GM12878 (cell line): ENCODE measurements at regions not wholly inside any gene's neighbourhood (a gene's known extent, or its start where the extent isn't known, plus 50 kb on each side); places are given as distances from the start of the nearest gene placed in this dataset.

Experiments used
- CREM ChIP-seq: IDR thresholded peaks from 2 replicates; pipeline ENCODE4 v1.6.1; 2014; ENCODE audit warnings: antibody characterized with exemption, low read depth
- ESRRA ChIP-seq: IDR thresholded peaks from 2 replicates; pipeline ENCODE4 v1.6.1; 2012; ENCODE audit warnings: mild to moderate bottlenecking, low read length, improper control_type of control experiment
- ETV6 ChIP-seq, 2 experiments: fragments of 450-650 bp in 1 of 2; IDR thresholded peaks in 1 of 2; conservative IDR thresholded peaks in 1 of 2; 2 replicates each; pipeline ENCODE4 v1.6.1; 2014; ENCODE audit warnings: antibody characterized with exemption in 1 of 2, borderline replicate concordance in 1 of 2, low read depth in 1 of 2, mild to moderate bottlenecking in 1 of 2, moderate library complexity in 1 of 2
- FOS ChIP-seq: IDR thresholded peaks from 3 replicates; pipeline ENCODE4 v1.6.1; 2011; ENCODE audit warnings: borderline replicate concordance; ENCODE audit not compliant: insufficient read length; ENCODE audit errors: extremely low read depth
- KAT2A ChIP-seq: conservative IDR thresholded peaks from 2 replicates; pipeline ENCODE4 v1.6.1; 2011; ENCODE audit warnings: low read depth, low read length; ENCODE audit not compliant: control insufficient read depth
- MEF2B ChIP-seq: fragments of 450-650 bp; IDR thresholded peaks from 2 replicates; pipeline ENCODE4 v1.6.1; 2018; ENCODE audit warnings: mild to moderate bottlenecking, moderate library complexity; ENCODE audit not compliant: partially characterized antibody, poor library complexity, severe bottlenecking
- MTA2 ChIP-seq: fragments of 450-650 bp; IDR thresholded peaks from 2 replicates; pipeline ENCODE4 v1.6.1; 2016; ENCODE audit warnings: low read depth, mild to moderate bottlenecking, moderate library complexity
- MYC ChIP-seq: IDR thresholded peaks from 2 replicates; pipeline ENCODE4 v1.6.1; 2011; ENCODE audit warnings: mild to moderate bottlenecking, low read length, moderate library complexity, inconsistent platforms; ENCODE audit not compliant: insufficient read depth, insufficient replicate concordance, insufficient read length, severe bottlenecking
- NFYA ChIP-seq: IDR thresholded peaks from 2 replicates; pipeline ENCODE4 v1.6.1; 2011; ENCODE audit warnings: low read depth, mild to moderate bottlenecking, low read length, improper control_type of control experiment, borderline replicate concordance
- PAX5 ChIP-seq: IDR thresholded peaks from 2 replicates; pipeline ENCODE4 v1.6.1; 2011; ENCODE audit warnings: low read depth, low read length, borderline replicate concordance
- SIN3A ChIP-seq: IDR thresholded peaks from 2 replicates; pipeline ENCODE4 v1.6.1; 2012; ENCODE audit warnings: low read depth, low read length, improper control_type of control experiment
- SPI1 ChIP-seq: IDR thresholded peaks from 2 replicates; pipeline ENCODE4 v1.6.1; 2011; ENCODE audit warnings: low read depth, mild to moderate bottlenecking, low read length, moderate library complexity, borderline replicate concordance; ENCODE audit not compliant: insufficient read depth
- SRF ChIP-seq, 2 experiments: IDR thresholded peaks; 2 replicates each; pipeline ENCODE4 v1.6.1; 2011; ENCODE audit warnings: low read depth in 2 of 2, low read length in 2 of 2, mild to moderate bottlenecking in 1 of 2, moderate library complexity in 1 of 2
- STAT3 ChIP-seq: IDR thresholded peaks from 2 replicates; pipeline ENCODE4 v1.6.1; 2011; ENCODE audit warnings: low read depth, low read length, improper control_type of control experiment
- TCF12 ChIP-seq: IDR thresholded peaks from 2 replicates; pipeline ENCODE4 v1.6.1; 2011; ENCODE audit warnings: low read depth, mild to moderate bottlenecking, low read length
- YY1 ChIP-seq: IDR thresholded peaks from 2 replicates; pipeline ENCODE4 v1.6.1; 2011; ENCODE audit warnings: low read depth, mild to moderate bottlenecking, low read length
- ZSCAN29 ChIP-seq: fragments of 450-650 bp; IDR thresholded peaks from 2 replicates; pipeline ENCODE4 v1.6.1; 2017; ENCODE audit warnings: mild to moderate bottlenecking, moderate library complexity
- ZZZ3 ChIP-seq: IDR thresholded peaks from 2 replicates; pipeline ENCODE4 v1.6.1; 2011; ENCODE audit warnings: low read depth; ENCODE audit not compliant: control insufficient read depth, insufficient read length
- TF ChIP-seq, protein P1 (sequence below): fragments of 450-650 bp; IDR thresholded peaks from 2 replicates; pipeline ENCODE4 v1.6.1; 2017; ENCODE audit warnings: low read depth, mild to moderate bottlenecking, moderate library complexity
- TF ChIP-seq, protein P2 (sequence below), 3 experiments: IDR thresholded peaks in 2 of 3; conservative IDR thresholded peaks in 1 of 3; 2 replicates each; pipeline ENCODE4 v1.5.1; 2011; ENCODE audit warnings: low read depth in 3 of 3, low read length in 3 of 3, mild to moderate bottlenecking in 3 of 3, control low read depth in 2 of 3, moderate library complexity in 2 of 3, inconsistent platforms in 1 of 3, mixed read lengths in 1 of 3; ENCODE audit not compliant: control insufficient read depth in 2 of 3, insufficient read depth in 1 of 3; ENCODE audit errors: extremely low read depth in 1 of 3
- TF ChIP-seq, protein P3 (sequence below): IDR thresholded peaks from 2 replicates; pipeline ENCODE4 v1.6.1; 2011; ENCODE audit warnings: low read depth, mild to moderate bottlenecking, low read length, moderate library complexity, borderline replicate concordance; ENCODE audit errors: extremely low read depth
- TF ChIP-seq, protein P4 (sequence below): IDR thresholded peaks from 2 replicates; pipeline ENCODE4 v1.6.1; 2012; ENCODE audit warnings: mild to moderate bottlenecking, low read depth, low read length

DNA sequence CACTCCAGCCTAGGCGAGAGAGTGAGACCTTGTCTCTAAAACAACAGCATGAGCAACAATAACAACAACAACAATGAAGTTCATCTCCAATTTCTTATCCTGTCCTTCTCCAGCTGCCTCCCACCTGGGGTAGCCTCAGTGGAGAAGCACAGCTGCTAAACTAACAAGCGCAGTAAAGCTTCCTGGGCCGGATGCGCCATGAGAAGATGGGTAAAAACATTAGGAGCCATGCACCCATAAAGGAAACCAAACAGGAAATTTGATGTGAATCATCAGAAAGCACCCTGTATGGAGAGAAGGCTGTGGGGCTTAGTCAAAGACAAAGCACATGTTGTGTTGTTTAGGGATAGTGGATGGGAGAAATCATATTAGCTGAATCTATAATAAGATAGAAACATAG, 61.1 kb upstream of the CCN6 start (continued):
- TF ChIP-seq, protein P1, sequence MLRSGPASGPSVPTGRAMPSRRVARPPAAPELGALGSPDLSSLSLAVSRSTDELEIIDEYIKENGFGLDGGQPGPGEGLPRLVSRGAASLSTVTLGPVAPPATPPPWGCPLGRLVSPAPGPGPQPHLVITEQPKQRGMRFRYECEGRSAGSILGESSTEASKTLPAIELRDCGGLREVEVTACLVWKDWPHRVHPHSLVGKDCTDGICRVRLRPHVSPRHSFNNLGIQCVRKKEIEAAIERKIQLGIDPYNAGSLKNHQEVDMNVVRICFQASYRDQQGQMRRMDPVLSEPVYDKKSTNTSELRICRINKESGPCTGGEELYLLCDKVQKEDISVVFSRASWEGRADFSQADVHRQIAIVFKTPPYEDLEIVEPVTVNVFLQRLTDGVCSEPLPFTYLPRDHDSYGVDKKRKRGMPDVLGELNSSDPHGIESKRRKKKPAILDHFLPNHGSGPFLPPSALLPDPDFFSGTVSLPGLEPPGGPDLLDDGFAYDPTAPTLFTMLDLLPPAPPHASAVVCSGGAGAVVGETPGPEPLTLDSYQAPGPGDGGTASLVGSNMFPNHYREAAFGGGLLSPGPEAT = peak; percentile 47; the same call in 1 of the 2 replicates
- TF ChIP-seq KAT2A (no peak), CREM (peak; percentile 61; the same call in 1 of the 2 replicates), NFYA (no peak), TCF12 (peak; percentile 54; the same call in 1 of the 2 replicates), ZSCAN29 (no peak), YY1 (no peak), STAT3 (no peak), MTA2 (0 out of 2 replicates have a peak, but pooled peaks have one; percentile 14), ZZZ3 (no peak), MYC (no peak), ETV6 (conservative IDR thresholded peaks at IDR 0.05 in 1 of 2, IDR thresholded peaks at IDR 0.05 in 1 of 2; ENCODE audit: borderline replicate concordance in 1 of 2, low read depth in 1 of 2) (peak in 1 of 2 experiments; percentile 68; a peak in 1 of 4 replicates), SIN3A (no peak), SPI1 (no peak), ESRRA (no peak), MEF2B (no peak), FOS (no peak), SRF (IDR thresholded peaks at IDR 0.05; ENCODE audit: low read depth in 2 of 2, low read length in 2 of 2) (no peak), PAX5 (no peak)
- TF ChIP-seq, protein P2, sequence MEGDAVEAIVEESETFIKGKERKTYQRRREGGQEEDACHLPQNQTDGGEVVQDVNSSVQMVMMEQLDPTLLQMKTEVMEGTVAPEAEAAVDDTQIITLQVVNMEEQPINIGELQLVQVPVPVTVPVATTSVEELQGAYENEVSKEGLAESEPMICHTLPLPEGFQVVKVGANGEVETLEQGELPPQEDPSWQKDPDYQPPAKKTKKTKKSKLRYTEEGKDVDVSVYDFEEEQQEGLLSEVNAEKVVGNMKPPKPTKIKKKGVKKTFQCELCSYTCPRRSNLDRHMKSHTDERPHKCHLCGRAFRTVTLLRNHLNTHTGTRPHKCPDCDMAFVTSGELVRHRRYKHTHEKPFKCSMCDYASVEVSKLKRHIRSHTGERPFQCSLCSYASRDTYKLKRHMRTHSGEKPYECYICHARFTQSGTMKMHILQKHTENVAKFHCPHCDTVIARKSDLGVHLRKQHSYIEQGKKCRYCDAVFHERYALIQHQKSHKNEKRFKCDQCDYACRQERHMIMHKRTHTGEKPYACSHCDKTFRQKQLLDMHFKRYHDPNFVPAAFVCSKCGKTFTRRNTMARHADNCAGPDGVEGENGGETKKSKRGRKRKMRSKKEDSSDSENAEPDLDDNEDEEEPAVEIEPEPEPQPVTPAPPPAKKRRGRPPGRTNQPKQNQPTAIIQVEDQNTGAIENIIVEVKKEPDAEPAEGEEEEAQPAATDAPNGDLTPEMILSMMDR (IDR thresholded peaks at IDR 0.05 in 2 of 3, conservative IDR thresholded peaks at IDR 0.05 in 1 of 3; ENCODE audit: control insufficient read depth in 2 of 3, extremely low read depth in 1 of 3, insufficient read depth in 1 of 3, low read depth in 3 of 3, low read length in 3 of 3) = no peak
- TF ChIP-seq, protein P3, sequence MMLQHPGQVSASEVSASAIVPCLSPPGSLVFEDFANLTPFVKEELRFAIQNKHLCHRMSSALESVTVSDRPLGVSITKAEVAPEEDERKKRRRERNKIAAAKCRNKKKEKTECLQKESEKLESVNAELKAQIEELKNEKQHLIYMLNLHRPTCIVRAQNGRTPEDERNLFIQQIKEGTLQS = no peak
- TF ChIP-seq, protein P4, sequence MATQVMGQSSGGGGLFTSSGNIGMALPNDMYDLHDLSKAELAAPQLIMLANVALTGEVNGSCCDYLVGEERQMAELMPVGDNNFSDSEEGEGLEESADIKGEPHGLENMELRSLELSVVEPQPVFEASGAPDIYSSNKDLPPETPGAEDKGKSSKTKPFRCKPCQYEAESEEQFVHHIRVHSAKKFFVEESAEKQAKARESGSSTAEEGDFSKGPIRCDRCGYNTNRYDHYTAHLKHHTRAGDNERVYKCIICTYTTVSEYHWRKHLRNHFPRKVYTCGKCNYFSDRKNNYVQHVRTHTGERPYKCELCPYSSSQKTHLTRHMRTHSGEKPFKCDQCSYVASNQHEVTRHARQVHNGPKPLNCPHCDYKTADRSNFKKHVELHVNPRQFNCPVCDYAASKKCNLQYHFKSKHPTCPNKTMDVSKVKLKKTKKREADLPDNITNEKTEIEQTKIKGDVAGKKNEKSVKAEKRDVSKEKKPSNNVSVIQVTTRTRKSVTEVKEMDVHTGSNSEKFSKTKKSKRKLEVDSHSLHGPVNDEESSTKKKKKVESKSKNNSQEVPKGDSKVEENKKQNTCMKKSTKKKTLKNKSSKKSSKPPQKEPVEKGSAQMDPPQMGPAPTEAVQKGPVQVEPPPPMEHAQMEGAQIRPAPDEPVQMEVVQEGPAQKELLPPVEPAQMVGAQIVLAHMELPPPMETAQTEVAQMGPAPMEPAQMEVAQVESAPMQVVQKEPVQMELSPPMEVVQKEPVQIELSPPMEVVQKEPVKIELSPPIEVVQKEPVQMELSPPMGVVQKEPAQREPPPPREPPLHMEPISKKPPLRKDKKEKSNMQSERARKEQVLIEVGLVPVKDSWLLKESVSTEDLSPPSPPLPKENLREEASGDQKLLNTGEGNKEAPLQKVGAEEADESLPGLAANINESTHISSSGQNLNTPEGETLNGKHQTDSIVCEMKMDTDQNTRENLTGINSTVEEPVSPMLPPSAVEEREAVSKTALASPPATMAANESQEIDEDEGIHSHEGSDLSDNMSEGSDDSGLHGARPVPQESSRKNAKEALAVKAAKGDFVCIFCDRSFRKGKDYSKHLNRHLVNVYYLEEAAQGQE = no peak
